IMR-90 (cell line): ENCODE measurements at regions not wholly inside any gene's neighbourhood (a gene's known extent, or its start where the extent isn't known, plus 50 kb on each side); places are given as distances from the start of the nearest gene placed in this dataset.

Experiments used
- ATAC-seq: fragments of 200-7000 bp; cut with Tn5 transposase; 2 replicates; pipeline ENCODE4 v1.9.1; 2020; ENCODE audit warnings: low read depth, mild to moderate bottlenecking, moderate library complexity
- BruUV-seq: library from RNA; stranded (reverse); fragments of 400-500 nt; replicated peaks from 2 replicates; lab custom pipeline; 2021; lab: Mats Ljungman, UMichigan
- CTCF ChIA-PET: fragments of 300-600 bp; formaldehyde crosslinking; extraction: SDS; loops from one replicate; lab custom pipeline; 2021; ENCODE audit warnings: antibody characterized with exemption; lab: Yijun Ruan, JAX
- POLR2A ChIA-PET: fragments of 300-600 bp; sonication (Branson Sonifier 250); formaldehyde crosslinking; loops from one replicate; lab custom pipeline; 2022; ENCODE audit warnings: antibody characterized with exemption; ENCODE audit not compliant: unreplicated experiment; lab: Charles Lee
- DNase-seq: peaks from one replicate; pipeline ENCODE4 v3.0.0; 2013
- H2AFZ ChIP-seq: replicated peaks from 2 replicates; pipeline ENCODE3; 2013; ENCODE audit warnings: low read length, mild to moderate bottlenecking; ENCODE audit not compliant: poor library complexity
- H2AK5ac ChIP-seq: 2 replicates; pipeline ENCODE4 v1.6.1; 2013; ENCODE audit warnings: low read depth, low read length, inconsistent platforms
- H2AK9ac ChIP-seq: replicated peaks from 2 replicates; pipeline ENCODE3; 2013; ENCODE audit warnings: mild to moderate bottlenecking, low read depth, low read length, moderate library complexity; ENCODE audit not compliant: poor library complexity
- H2BK120ac ChIP-seq: 2 replicates; pipeline ENCODE4 v1.6.1; 2013; ENCODE audit warnings: low read depth, low read length, inconsistent platforms
- H2BK15ac ChIP-seq: 3 replicates; pipeline ENCODE4 v1.6.1; 2013; ENCODE audit warnings: low read depth, low read length, inconsistent platforms
- H2BK20ac ChIP-seq: 2 replicates; pipeline ENCODE4 v1.6.1; 2013; ENCODE audit warnings: low read depth, mild to moderate bottlenecking, inconsistent platforms, low read length, moderate library complexity
- H2BK5ac ChIP-seq: 2 replicates; pipeline ENCODE4 v1.6.1; 2013; ENCODE audit warnings: mild to moderate bottlenecking, low read depth, low read length, inconsistent platforms; ENCODE audit not compliant: poor library complexity, severe bottlenecking
- H3K14ac ChIP-seq: replicated peaks from 2 replicates; pipeline ENCODE4 v1.6.1; 2013; ENCODE audit warnings: low read depth, low read length, inconsistent platforms
- H3K18ac ChIP-seq: 2 replicates; pipeline ENCODE4 v1.6.1; 2013; ENCODE audit warnings: low read depth, low read length, control low read depth
- H3K23ac ChIP-seq: 2 replicates; pipeline ENCODE4 v1.6.1; 2013; ENCODE audit warnings: low read depth, low read length, inconsistent platforms
- H3K27ac ChIP-seq: 2 replicates; pipeline ENCODE4 v1.5.1; 2013; ENCODE audit warnings: mild to moderate bottlenecking, control low read depth, low read length; ENCODE audit not compliant: insufficient read depth
- H3K27me3 ChIP-seq: 2 replicates; pipeline ENCODE4 v1.6.1; 2013; ENCODE audit warnings: low read length; ENCODE audit not compliant: control insufficient read depth, insufficient read depth
- H3K36me3 ChIP-seq: 2 replicates; pipeline ENCODE4 v1.6.1; 2013; ENCODE audit warnings: low read length, mixed read lengths; ENCODE audit not compliant: control insufficient read depth, insufficient read depth
- H3K4ac ChIP-seq: 2 replicates; pipeline ENCODE4 v1.6.1; 2013; ENCODE audit warnings: low read depth, low read length, inconsistent platforms
- H3K4me1 ChIP-seq: 2 replicates; pipeline ENCODE4 v1.6.1; 2013; ENCODE audit warnings: low read length, mixed read lengths; ENCODE audit not compliant: control insufficient read depth, insufficient read depth
- H3K4me2 ChIP-seq: 2 replicates; pipeline ENCODE4 v1.6.1; 2013; ENCODE audit warnings: low read depth, mild to moderate bottlenecking, control low read depth, low read length, moderate library complexity
- H3K4me3 ChIP-seq: 2 replicates; pipeline ENCODE4 v1.5.1; 2013; ENCODE audit warnings: low read depth, mild to moderate bottlenecking, control low read depth, low read length, moderate library complexity; ENCODE audit not compliant: insufficient read depth
- H3K56ac ChIP-seq: 2 replicates; pipeline ENCODE4 v1.6.1; 2013; ENCODE audit warnings: low read length, inconsistent platforms; ENCODE audit not compliant: insufficient read depth; ENCODE audit errors: extremely low read depth
- H3K79me1 ChIP-seq, 2 experiments: 2 replicates each; pipeline ENCODE4 v1.6.1; 2013; ENCODE audit warnings: low read length in 2 of 2, inconsistent platforms in 1 of 2, low read depth in 1 of 2
- H3K9ac ChIP-seq: 2 replicates; pipeline ENCODE4 v1.6.1; 2013; ENCODE audit warnings: low read depth, low read length, control low read depth
- H3K9me1 ChIP-seq: 2 replicates; pipeline ENCODE4 v1.6.1; 2013; ENCODE audit warnings: low read length, inconsistent platforms; ENCODE audit not compliant: insufficient read depth
- H3K9me3 ChIP-seq: 2 replicates; pipeline ENCODE4 v1.6.1; 2013; ENCODE audit warnings: low read length; ENCODE audit not compliant: control insufficient read depth, insufficient read depth
- H4K20me1 ChIP-seq: 2 replicates; pipeline ENCODE4 v1.6.1; 2013; ENCODE audit warnings: low read length, inconsistent platforms; ENCODE audit not compliant: insufficient read depth
- H4K5ac ChIP-seq: 2 replicates; pipeline ENCODE4 v1.6.1; 2013; ENCODE audit warnings: mild to moderate bottlenecking, low read depth, low read length, control low read depth
- H4K8ac ChIP-seq, 2 experiments: 2 replicates each; pipeline ENCODE4 v1.6.1; 2013; ENCODE audit warnings: low read depth in 2 of 2, low read length in 2 of 2, control low read depth in 1 of 2, inconsistent platforms in 1 of 2
- H4K91ac ChIP-seq: 2 replicates; pipeline ENCODE4 v1.6.1; 2013; ENCODE audit warnings: low read depth, low read length, inconsistent platforms; ENCODE audit not compliant: insufficient read depth
- BHLHE40 ChIP-seq: fragments of 150-350 bp; IDR thresholded peaks from 2 replicates; pipeline ENCODE4 v1.6.1; 2016; ENCODE audit warnings: mild to moderate bottlenecking, low read depth, low read length
- CEBPB ChIP-seq: IDR thresholded peaks from 2 replicates; pipeline ENCODE4 v1.6.1; 2012; ENCODE audit warnings: low read depth, low read length, improper control_type of control experiment
- CHD1 ChIP-seq: IDR thresholded peaks from 2 replicates; pipeline ENCODE4 v1.6.1; 2012; ENCODE audit warnings: low read depth, low read length, improper control_type of control experiment
- FOS ChIP-seq: fragments of 150-350 bp; IDR thresholded peaks from 2 replicates; pipeline ENCODE4 v1.6.1; 2016; ENCODE audit warnings: low read depth, low read length
- MAFK ChIP-seq: IDR thresholded peaks from 2 replicates; pipeline ENCODE4 v1.6.1; 2012; ENCODE audit warnings: low read depth, low read length, improper control_type of control experiment
- MAZ ChIP-seq: IDR thresholded peaks from 2 replicates; pipeline ENCODE4 v1.6.1; 2012; ENCODE audit warnings: low read depth, mild to moderate bottlenecking, low read length, improper control_type of control experiment, moderate library complexity, borderline replicate concordance
- MXI1 ChIP-seq: IDR thresholded peaks from 2 replicates; pipeline ENCODE4 v1.6.1; 2012; ENCODE audit warnings: low read depth, mild to moderate bottlenecking, low read length, moderate library complexity, borderline replicate concordance
- NFE2L2 ChIP-seq: fragments of 150-350 bp; IDR thresholded peaks from 2 replicates; pipeline ENCODE4 v1.6.1; 2016; ENCODE audit warnings: low read depth, mild to moderate bottlenecking, low read length
- POLR2A ChIP-seq: IDR thresholded peaks from 2 replicates; pipeline ENCODE4 v1.6.1; 2012; ENCODE audit warnings: mild to moderate bottlenecking, low read depth, low read length
- RAD21 ChIP-seq: IDR thresholded peaks from 2 replicates; pipeline ENCODE4 v1.6.1; 2012; ENCODE audit warnings: low read length, improper control_type of control experiment
- RCOR1 ChIP-seq: IDR thresholded peaks from 2 replicates; pipeline ENCODE4 v1.6.1; 2012; ENCODE audit warnings: mild to moderate bottlenecking, low read length, improper control_type of control experiment; ENCODE audit not compliant: insufficient replicate concordance
- RFX5 ChIP-seq: IDR thresholded peaks from 2 replicates; pipeline ENCODE4 v1.8.0; 2012; ENCODE audit warnings: low read depth, mild to moderate bottlenecking, low read length, moderate library complexity
- SMC3 ChIP-seq: fragments of 150-350 bp; IDR thresholded peaks from 2 replicates; pipeline ENCODE4 v1.6.1; 2016; ENCODE audit warnings: low read depth, mild to moderate bottlenecking, antibody characterized with exemption, low read length, moderate library complexity
- WGBS, 2 experiments: methylation state at CpG; one replicate each; pipeline versions ENCODE4 v1.1.5 to v1.1.7; 2013; ENCODE audit warnings: missing lambda C conversion rate in 2 of 2; ENCODE audit not compliant: insufficient read length in 1 of 2; ENCODE audit errors: extremely low coverage in 2 of 2; 5-methylcytosine and 5-hydroxymethylcytosine counted together
- dilution Hi-C: fragments of 300-500 bp; cut with HindIII; formaldehyde crosslinking; loops from one replicate; pipeline ENCODE4 v1.14.3; 2018; ENCODE audit warnings: low sequenced_read_pairs; ENCODE audit not compliant: unreplicated experiment
- in situ Hi-C: fragments of 300-500 bp; cut with MboI; formaldehyde crosslinking; loops from 3 replicates; pipeline ENCODE4 v1.14.3; 2019; ENCODE audit warnings: low sequenced_read_pairs, inconsistent platforms, mixed read lengths
- intact Hi-C: fragments of 100-400 bp; cut with micrococcal nuclease; formaldehyde crosslinking; loops from 2 replicates; pipeline ENCODE4 v1.10.0; 2022
- TF ChIP-seq, protein P1 (sequence below): conservative IDR thresholded peaks from 2 replicates; pipeline ENCODE4 v1.5.1; 2012; ENCODE audit warnings: mild to moderate bottlenecking, low read depth, low read length, improper control_type of control experiment
- TF ChIP-seq, protein P2 (sequence below): fragments of 150-350 bp; IDR thresholded peaks from 2 replicates; pipeline ENCODE4 v1.6.1; 2017; ENCODE audit warnings: mild to moderate bottlenecking, antibody characterized with exemption, low read length, low read depth
- TF ChIP-seq, protein P3 (sequence below): fragments of 150-350 bp; IDR thresholded peaks from 2 replicates; pipeline ENCODE4 v1.6.1; 2016; ENCODE audit warnings: low read depth, mild to moderate bottlenecking, low read length, moderate library complexity, borderline replicate concordance

DNA sequence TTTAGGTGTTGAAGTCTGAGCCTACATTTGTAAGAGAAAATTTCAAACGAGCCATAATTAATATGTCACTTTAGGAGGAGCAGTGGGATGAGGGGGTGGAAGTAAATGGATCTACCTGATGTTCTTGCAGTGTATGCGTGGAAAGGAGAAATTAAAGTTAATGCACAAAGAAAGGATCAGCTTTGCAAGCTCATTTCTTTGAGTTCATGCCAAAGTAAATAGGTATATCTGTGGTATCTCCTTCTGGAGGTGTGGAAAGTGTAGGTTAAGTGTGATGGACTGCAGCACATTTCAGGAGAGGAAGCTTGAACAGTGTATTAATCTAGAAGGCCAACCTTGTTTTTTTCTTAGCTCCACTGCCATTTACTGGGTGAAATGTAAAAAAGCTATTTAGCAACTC, 307.5 kb upstream of the ZEB2 start:
- Histone ChIP-seq H3K4ac (no peak overlapping the region), H3K4me1 (peaks cover 3% of the 10 kb centered on the region; the same call in 1 of the 2 replicates), H2BK15ac (no peak overlapping the region), H3K79me1 (no peaks in the 10 kb centered on the region), H2AK9ac (no peak overlapping the region), H2AK5ac (no peak overlapping the region), H3K4me3 (no peak overlapping the region), H3K9ac (no peak overlapping the region), H2BK5ac (no peak overlapping the region), H2AFZ (no peak overlapping the region), H3K18ac (no peak overlapping the region), H2BK20ac (no peak overlapping the region), H3K4me2 (no peak overlapping the region), H3K9me3 (no peaks in the 10 kb centered on the region), H4K8ac (no peak overlapping the region), H3K9me1 (no peaks in the 10 kb centered on the region), H4K5ac (no peak overlapping the region), H3K56ac (no peak overlapping the region), H2BK120ac (no peak overlapping the region), H4K91ac (no peak overlapping the region), H3K36me3 (no peaks in the 10 kb centered on the region), H3K27ac (no peak overlapping the region), H3K23ac (no peak overlapping the region), H3K27me3 (no peaks in the 10 kb centered on the region), H3K14ac (no peak overlapping the region), H4K20me1 (no peaks in the 10 kb centered on the region)
- CTCF ChIA-PET: no interaction called here
- no peak for TF ChIP-seq NFE2L2
- no peak for TF ChIP-seq MAFK
- TF ChIP-seq BHLHE40: no peak
- TF ChIP-seq SMC3: no peak
- TF ChIP-seq MAZ: no peak
- TF ChIP-seq CEBPB: no peak
- TF ChIP-seq, protein P1, sequence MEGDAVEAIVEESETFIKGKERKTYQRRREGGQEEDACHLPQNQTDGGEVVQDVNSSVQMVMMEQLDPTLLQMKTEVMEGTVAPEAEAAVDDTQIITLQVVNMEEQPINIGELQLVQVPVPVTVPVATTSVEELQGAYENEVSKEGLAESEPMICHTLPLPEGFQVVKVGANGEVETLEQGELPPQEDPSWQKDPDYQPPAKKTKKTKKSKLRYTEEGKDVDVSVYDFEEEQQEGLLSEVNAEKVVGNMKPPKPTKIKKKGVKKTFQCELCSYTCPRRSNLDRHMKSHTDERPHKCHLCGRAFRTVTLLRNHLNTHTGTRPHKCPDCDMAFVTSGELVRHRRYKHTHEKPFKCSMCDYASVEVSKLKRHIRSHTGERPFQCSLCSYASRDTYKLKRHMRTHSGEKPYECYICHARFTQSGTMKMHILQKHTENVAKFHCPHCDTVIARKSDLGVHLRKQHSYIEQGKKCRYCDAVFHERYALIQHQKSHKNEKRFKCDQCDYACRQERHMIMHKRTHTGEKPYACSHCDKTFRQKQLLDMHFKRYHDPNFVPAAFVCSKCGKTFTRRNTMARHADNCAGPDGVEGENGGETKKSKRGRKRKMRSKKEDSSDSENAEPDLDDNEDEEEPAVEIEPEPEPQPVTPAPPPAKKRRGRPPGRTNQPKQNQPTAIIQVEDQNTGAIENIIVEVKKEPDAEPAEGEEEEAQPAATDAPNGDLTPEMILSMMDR: no peak
- TF ChIP-seq POLR2A: no peak
- TF ChIP-seq MXI1: no peak
- no peak for TF ChIP-seq RFX5
- no peak for TF ChIP-seq FOS
- TF ChIP-seq, protein P2, sequence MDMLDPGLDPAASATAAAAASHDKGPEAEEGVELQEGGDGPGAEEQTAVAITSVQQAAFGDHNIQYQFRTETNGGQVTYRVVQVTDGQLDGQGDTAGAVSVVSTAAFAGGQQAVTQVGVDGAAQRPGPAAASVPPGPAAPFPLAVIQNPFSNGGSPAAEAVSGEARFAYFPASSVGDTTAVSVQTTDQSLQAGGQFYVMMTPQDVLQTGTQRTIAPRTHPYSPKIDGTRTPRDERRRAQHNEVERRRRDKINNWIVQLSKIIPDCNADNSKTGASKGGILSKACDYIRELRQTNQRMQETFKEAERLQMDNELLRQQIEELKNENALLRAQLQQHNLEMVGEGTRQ: no peak
- no peak for TF ChIP-seq RAD21
- TF ChIP-seq, protein P3, sequence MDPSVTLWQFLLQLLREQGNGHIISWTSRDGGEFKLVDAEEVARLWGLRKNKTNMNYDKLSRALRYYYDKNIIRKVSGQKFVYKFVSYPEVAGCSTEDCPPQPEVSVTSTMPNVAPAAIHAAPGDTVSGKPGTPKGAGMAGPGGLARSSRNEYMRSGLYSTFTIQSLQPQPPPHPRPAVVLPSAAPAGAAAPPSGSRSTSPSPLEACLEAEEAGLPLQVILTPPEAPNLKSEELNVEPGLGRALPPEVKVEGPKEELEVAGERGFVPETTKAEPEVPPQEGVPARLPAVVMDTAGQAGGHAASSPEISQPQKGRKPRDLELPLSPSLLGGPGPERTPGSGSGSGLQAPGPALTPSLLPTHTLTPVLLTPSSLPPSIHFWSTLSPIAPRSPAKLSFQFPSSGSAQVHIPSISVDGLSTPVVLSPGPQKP: no peak
- no peak for TF ChIP-seq RCOR1
- TF ChIP-seq CHD1: no peak
- no CpG with 5 or more reads among the region's 2 CpGs for WGBS, 2 experiments
- no peak for DNase-seq
- in situ Hi-C loops: no loop called here
- dilution Hi-C loops: no loop called here
- no TSS peak for BruUV-seq
- no peak for ATAC-seq
- intact Hi-C loops: no loop called here
- POLR2A ChIA-PET: no interaction called here
